ENCODE measurements at regions not wholly inside any gene's neighbourhood (a gene's known extent, or its start where the extent isn't known, plus 50 kb on each side); places are given as distances from the start of the nearest gene placed in this dataset.

DNA sequence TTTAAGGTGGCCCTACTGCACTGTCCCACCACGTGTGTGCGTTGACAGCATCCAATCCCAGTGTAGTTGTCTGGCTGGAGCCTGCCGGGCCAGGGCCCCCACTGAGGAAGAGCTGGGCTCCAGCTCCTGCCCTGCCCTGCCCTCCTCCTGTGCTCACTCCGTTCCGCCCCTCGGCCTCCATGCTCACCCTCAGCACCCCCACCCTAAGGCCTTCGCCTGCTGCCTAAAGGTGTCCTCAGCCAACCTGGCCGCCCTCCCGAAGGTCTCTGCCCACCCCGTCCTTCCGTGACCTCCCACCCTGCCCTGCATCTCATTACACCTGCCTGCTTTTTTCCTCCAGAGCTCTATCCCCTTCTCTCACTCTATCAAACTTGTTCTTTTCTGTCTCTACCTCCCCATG lies 118.0 kb downstream of the TPRA1 start:
- no peak for TF ChIP-seq POLR2A (IDR thresholded peaks at IDR 0.05)
- TF ChIP-seq, protein P1, sequence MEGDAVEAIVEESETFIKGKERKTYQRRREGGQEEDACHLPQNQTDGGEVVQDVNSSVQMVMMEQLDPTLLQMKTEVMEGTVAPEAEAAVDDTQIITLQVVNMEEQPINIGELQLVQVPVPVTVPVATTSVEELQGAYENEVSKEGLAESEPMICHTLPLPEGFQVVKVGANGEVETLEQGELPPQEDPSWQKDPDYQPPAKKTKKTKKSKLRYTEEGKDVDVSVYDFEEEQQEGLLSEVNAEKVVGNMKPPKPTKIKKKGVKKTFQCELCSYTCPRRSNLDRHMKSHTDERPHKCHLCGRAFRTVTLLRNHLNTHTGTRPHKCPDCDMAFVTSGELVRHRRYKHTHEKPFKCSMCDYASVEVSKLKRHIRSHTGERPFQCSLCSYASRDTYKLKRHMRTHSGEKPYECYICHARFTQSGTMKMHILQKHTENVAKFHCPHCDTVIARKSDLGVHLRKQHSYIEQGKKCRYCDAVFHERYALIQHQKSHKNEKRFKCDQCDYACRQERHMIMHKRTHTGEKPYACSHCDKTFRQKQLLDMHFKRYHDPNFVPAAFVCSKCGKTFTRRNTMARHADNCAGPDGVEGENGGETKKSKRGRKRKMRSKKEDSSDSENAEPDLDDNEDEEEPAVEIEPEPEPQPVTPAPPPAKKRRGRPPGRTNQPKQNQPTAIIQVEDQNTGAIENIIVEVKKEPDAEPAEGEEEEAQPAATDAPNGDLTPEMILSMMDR (IDR thresholded peaks at IDR 0.05), result no peak

Data from esophagus squamous epithelium (tissue), 4 donors.